Muscle of leg (tissue), 3 donors: ENCODE measurements at regions not wholly inside any gene's neighbourhood (a gene's known extent, or its start where the extent isn't known, plus 50 kb on each side); places are given as distances from the start of the nearest gene placed in this dataset.
"Not testable (repeated sequence)": the region's sequence is repeated elsewhere in the genome, so short reads cannot be mapped to it uniquely, and the experiment has no call there.

Experiments used
- DNase-seq: peaks from one replicate; pipeline ENCODE4 v3.0.0; 2013
- H3K27ac ChIP-seq: one replicate; pipeline ENCODE4 v1.5.1; 2013; ENCODE audit warnings: mild to moderate bottlenecking, low read length, control low read depth
- H3K27me3 ChIP-seq: one replicate; pipeline ENCODE4 v1.6.1; 2013; ENCODE audit warnings: low read length; ENCODE audit not compliant: control insufficient read depth, insufficient read depth
- H3K36me3 ChIP-seq: one replicate; pipeline ENCODE4 v1.6.1; 2013; ENCODE audit warnings: low read length; ENCODE audit not compliant: control insufficient read depth, insufficient read depth
- H3K4me1 ChIP-seq: one replicate; pipeline ENCODE4 v1.6.1; 2013; ENCODE audit warnings: low read length; ENCODE audit not compliant: control insufficient read depth, insufficient read depth
- H3K4me3 ChIP-seq: one replicate; pipeline ENCODE4 v1.5.1; 2013; ENCODE audit warnings: low read length, control low read depth
- H3K9me3 ChIP-seq: replicated peaks from 2 replicates; pipeline ENCODE4 v1.6.1; 2013; ENCODE audit warnings: low read depth, low read length; ENCODE audit not compliant: control insufficient read depth
- WGBS: methylation state at CpG from one replicate; pipeline ENCODE4 v1.1.5; 2013; ENCODE audit warnings: missing lambda C conversion rate; ENCODE audit not compliant: insufficient coverage; 5-methylcytosine and 5-hydroxymethylcytosine counted together

DNA sequence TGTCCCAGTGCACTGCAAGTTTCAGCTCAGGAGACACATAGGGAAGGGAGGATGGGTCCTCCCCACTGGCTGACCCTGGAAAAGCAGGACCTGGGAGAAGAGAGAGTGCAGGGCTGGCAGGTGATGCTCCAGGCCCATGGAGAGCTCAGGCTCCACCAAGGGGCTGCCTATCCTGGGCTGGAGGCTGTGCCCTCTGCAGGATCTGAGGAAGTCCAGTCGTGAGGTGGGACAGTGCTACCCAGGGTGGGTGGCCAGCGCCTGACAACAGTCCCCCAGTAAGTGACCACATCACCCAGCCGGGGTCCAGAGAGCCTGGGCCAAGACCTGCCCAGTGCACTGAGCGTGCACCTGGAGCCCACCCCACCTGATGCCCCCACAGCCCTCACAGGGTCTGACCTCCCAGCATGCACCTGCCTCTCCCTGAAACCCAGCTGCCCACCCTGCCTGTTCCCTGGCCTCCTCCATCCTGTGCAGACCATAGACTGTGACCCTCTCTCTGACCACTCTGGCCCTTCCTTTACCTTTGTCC is 626.1 kb upstream of the DEFB115 start:
- WGBS: 47% methylated on average over 3 of the region's 4 CpGs
- peaks cover 17% of the 10 kb centered on the region for H3K9me3 ChIP-seq
- H3K4me3 ChIP-seq, DNase-seq, H3K27me3 ChIP-seq, H3K27ac ChIP-seq, H3K36me3 ChIP-seq, H3K4me1 ChIP-seq: not testable (repeated sequence)

DNA sequence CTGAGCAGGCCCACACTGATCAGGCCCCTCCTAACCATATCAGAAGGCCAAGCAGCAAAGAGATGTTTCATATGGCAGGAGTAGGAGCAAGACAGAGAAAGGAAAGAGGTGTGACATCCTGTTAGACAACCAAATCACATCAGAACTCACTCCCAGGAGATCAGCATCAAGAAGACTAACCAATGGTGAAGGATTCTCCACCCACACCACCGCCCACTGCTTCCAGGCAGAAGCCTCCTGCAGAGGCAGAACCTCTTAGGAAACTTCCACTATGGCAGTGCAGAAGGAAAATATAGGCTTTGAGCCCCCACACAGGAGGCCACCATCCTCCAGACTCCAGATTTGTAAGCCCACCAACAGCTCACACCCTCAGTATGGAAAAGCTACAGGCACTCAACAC is 624.7 kb upstream of the DEFB115 start:
- H3K36me3 ChIP-seq, H3K27me3 ChIP-seq, DNase-seq, H3K4me3 ChIP-seq, H3K4me1 ChIP-seq, H3K27ac ChIP-seq: not testable (repeated sequence)
- WGBS: 80% methylated on average over 1 of the region's 1 CpG
- H3K9me3 ChIP-seq: peaks cover 15% of the 10 kb centered on the region

DNA sequence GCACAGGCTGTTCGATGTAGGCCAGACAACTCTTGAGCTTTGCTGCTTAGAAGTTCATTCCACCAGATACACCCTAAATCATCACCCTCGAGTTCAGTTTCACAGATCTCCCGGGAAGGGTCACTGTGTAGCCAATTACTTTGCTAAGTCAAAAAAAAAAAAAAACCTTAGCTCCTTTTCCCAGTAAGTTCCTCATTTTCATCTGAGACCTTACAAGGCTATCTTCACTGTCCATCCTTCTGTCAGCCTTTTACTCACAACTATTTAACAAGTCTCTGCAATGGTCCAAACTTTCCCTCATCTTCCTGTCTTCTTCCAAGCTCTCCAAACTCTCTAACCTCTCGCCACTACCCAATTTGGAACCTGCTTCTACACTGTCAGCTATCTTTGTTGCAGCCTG is 615.9 kb upstream of the DEFB115 start:
- H3K27ac ChIP-seq, DNase-seq, H3K36me3 ChIP-seq, H3K27me3 ChIP-seq, H3K4me1 ChIP-seq, H3K9me3 ChIP-seq, H3K4me3 ChIP-seq: not testable (repeated sequence)
- WGBS: 60% methylated on average over 3 of the region's 4 CpGs

DNA sequence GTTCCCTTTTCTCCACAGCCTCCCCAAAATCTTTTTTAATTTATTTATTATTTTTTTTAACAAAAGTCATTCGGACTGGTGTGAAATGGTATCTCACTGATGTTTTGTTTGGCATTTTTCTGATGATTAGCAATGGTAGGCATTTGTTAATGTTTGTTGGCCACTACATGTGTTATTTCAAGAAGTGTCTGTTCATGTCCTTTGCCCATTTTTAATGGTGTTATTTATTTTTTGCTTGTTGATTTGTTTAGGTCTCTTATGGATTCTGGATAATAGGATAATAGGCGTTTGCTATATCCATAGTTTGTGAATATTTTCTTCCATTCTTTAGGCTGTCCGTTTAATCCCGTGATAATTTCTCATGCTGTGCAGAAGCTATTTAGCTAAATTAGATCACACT is 596.5 kb upstream of the DEFB115 start:
- not testable (repeated sequence) for H3K27ac ChIP-seq, DNase-seq, H3K4me1 ChIP-seq, H3K9me3 ChIP-seq, H3K36me3 ChIP-seq, H3K27me3 ChIP-seq, H3K4me3 ChIP-seq
- WGBS: no CpG with 5 or more reads among the region's 4 CpGs

DNA sequence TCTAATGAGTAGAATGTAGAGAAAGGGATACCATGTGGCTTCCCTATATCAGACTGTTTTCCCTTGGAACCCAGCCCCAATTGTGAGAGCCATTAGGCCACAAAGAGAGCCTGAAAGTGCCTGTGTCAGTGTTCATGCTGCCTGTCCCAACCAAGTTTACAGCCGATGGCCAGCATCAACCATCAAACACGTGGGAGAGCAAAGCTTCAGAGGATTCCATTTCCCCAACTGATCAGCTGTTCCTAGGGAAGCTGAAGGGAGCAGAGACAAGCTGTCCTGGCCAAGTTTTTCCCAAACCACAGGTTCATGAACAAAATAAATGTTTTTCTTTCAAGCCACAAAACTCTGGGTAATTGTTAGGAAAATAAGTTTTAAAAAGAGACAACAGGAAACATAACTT is 589.0 kb upstream of the DEFB115 start:
- not testable (repeated sequence) for H3K9me3 ChIP-seq, H3K4me3 ChIP-seq, H3K27me3 ChIP-seq, DNase-seq, H3K27ac ChIP-seq, H3K4me1 ChIP-seq, H3K36me3 ChIP-seq
- no CpG with 5 or more reads among the region's 2 CpGs for WGBS

DNA sequence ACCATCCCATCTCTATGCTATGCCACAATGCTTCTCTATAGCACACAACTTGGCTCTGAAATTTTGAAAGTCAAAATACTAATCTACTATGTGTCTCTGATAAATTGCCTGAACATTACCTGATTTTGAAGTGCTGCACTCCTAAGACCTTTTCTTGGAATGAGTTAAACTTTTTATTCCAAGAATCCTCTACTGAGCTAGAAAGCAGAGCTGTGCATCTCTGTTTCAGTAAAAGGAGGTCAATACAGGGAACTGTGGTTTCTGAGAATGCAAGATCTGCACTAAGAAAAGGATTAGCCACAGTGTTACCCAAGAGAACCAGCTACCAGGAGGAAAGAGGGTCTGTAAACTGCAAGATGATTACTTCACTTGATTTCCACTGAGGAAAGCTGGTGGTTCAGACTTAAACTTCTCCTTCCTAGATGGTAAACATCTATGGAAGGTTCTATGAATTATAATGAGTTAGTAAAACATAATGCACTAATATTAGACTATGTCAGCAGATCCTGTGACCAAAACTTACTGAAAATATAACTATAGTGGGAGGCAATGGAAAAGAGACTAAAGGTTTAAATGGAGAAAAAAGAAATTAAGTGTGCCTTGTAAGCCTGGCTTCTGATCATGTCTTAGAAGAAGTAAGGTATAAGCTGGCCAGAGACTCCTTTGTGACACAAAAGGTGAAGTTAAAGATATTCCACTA is 588.0 kb upstream of the DEFB115 start:
- H3K9me3 ChIP-seq, DNase-seq, H3K27me3 ChIP-seq, H3K27ac ChIP-seq, H3K36me3 ChIP-seq, H3K4me1 ChIP-seq, H3K4me3 ChIP-seq: not testable (repeated sequence)

DNA sequence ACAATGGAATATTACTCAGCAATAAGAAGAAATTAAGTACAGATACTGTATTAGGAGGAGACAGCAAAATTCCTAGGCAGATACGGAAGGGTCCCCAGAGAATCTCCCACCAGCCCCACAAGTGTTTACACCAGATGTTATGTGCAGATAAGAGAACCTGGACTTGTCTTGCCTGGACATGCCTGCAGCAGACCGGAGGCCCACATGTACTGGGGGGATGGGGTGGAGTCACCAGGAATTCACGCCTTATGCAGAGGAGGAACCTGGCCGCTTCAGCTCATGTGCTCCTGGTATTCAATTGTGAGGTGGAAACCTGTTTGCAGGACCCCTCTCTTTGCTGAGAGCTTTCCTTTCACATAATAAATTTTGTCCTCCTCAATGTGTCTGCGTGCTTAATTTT is 586.3 kb upstream of the DEFB115 start:
- not testable (repeated sequence) for DNase-seq, H3K9me3 ChIP-seq, H3K4me1 ChIP-seq, H3K27ac ChIP-seq, H3K27me3 ChIP-seq, H3K4me3 ChIP-seq, H3K36me3 ChIP-seq
- WGBS: 60% methylated on average over 1 of the region's 5 CpGs

DNA sequence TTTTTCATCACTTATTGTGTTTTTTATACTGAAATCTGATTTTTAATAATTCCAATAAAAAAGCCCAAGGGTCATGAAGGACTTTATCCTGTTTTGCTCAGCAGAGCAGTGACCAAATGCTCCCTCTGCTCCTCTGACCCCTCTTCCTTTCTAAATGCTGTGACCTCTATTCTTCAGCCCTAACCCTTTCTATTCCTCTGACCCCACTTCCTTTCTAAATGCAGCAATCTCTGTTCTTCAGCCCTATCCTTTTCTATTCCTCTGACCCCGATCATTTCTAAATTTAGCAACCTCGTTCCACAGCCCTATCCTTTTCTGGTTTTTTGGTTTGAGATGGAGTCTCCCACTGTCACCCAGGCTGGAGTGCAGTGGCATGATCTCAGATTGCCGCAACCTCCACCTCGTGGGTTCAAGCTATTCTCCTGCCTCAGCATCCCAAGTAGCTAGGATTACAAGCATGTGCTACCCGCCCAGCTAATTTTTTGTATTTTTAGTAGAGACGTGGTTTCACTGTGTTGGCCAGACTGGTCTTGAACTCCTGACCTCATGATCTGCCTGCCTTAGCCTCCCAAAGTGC is 581.4 kb upstream of the DEFB115 start:
- H3K9me3 ChIP-seq, H3K27me3 ChIP-seq, H3K27ac ChIP-seq, H3K4me1 ChIP-seq, H3K36me3 ChIP-seq, H3K4me3 ChIP-seq, DNase-seq: not testable (repeated sequence)
- 83% methylated on average over 2 of the region's 6 CpGs for WGBS

DNA sequence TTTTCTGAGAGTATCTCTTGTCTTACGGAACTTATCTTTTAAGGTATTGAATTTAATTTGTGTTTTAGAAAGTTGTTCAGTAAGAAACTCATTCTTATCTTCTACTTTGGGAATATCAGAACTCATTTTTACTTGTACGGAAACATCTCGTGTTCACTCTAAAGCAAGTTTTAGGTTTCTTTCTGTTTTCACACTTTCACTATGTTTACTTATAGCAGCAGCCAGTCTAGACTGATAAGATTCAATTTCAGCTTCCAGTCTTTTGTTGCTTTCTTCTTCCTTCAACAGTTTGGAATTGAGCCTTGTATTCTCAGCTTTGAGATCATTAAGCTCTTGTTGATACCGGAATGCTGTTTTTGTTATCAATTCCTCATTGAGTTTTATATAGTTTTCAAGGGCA is 575.2 kb upstream of the DEFB115 start:
- not testable (repeated sequence) for H3K27me3 ChIP-seq, H3K4me1 ChIP-seq, H3K36me3 ChIP-seq, DNase-seq, H3K4me3 ChIP-seq, H3K9me3 ChIP-seq, H3K27ac ChIP-seq
- WGBS: no CpG with 5 or more reads among the region's 4 CpGs

DNA sequence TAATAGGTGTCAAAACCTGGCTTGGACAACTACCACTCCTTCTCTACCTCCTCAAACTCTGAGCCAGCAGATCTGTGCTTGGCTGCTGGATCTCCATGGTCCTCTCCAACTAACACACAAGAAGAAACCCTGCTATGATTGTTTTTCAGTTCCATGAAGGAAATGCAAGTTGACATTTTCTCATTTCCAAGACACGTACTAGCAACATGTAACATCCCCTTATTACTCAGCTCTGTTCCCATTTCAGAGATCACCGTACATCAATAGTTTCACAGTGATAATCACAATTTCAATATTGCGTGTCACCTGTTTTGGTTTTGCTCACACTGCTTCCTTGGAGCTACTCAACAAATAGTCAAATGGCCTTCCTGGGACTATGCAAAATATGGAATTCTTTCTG is 544.6 kb upstream of the DEFB115 start:
- not testable (repeated sequence) for H3K4me3 ChIP-seq, H3K36me3 ChIP-seq, H3K27ac ChIP-seq, H3K27me3 ChIP-seq, H3K4me1 ChIP-seq, DNase-seq, H3K9me3 ChIP-seq
- WGBS: 80% methylated on average over 1 of the region's 3 CpGs
